Ovary (tissue), 7 donors: ENCODE measurements at regions not wholly inside any gene's neighbourhood (a gene's known extent, or its start where the extent isn't known, plus 50 kb on each side); places are given as distances from the start of the nearest gene placed in this dataset.
A peak's percentile ranks its signal among the peaks of the same experiment; 100 is the strongest.
"Not testable (repeated sequence)": the region's sequence is repeated elsewhere in the genome, so short reads cannot be mapped to it uniquely, and the experiment has no call there.

Source experiments
- DNase-seq, 5 donors: peaks; one replicate each; pipeline ENCODE4 v3.0.0-alpha.2; 2019 to 2020
- H3K27ac ChIP-seq, 2 donors: fragments of 200-600 bp; one replicate each; pipeline versions ENCODE4 v1.5.1 to v1.8.0; 2019 to 2022
- H3K27me3 ChIP-seq: fragments of 200-600 bp; one replicate; pipeline ENCODE4 v1.8.0; 2022
- H3K36me3 ChIP-seq: fragments of 200-600 bp; sonication (generic); one replicate; pipeline ENCODE4 v1.5.1; 2019
- H3K4me1 ChIP-seq: one replicate; pipeline ENCODE4 v1.8.1; 2013; ENCODE audit warnings: mild to moderate bottlenecking, moderate library complexity; ENCODE audit not compliant: insufficient read depth
- H3K4me3 ChIP-seq: fragments of 200-600 bp; sonication (generic); one replicate; pipeline ENCODE4 v1.5.1; 2017
- H3K9me3 ChIP-seq, 2 donors: fragments of 200-600 bp in 1 of 2; sonication (generic) in 1 of 2; one replicate each; pipeline versions ENCODE4 v1.5.1 to v1.8.1; 2013 to 2019; ENCODE audit warnings: mild to moderate bottlenecking in 1 of 2, moderate library complexity in 1 of 2
- EP300 ChIP-seq: sonication (generic); formaldehyde crosslinking; IDR thresholded peaks from one replicate; pipeline ENCODE4 v1.6.1; 2017; ENCODE audit warnings: antibody characterized with exemption
- POLR2A ChIP-seq: fragments of 450-650 bp; IDR thresholded peaks from one replicate; pipeline ENCODE4 v1.6.1; 2017; ENCODE audit warnings: antibody characterized with exemption, mild to moderate bottlenecking, moderate library complexity
- WGBS, 3 donors: extraction: QIAGEN DNeasy Blood & Tissue Kit in 1 of 3; methylation state at CpG; one replicate each; pipeline versions ENCODE4 v1.1.5 to v1.1.7; 2013 to 2017; 5-methylcytosine and 5-hydroxymethylcytosine counted together
- intact Hi-C, 4 donors: fragments of 100-400 bp; cut with DNase I; formaldehyde crosslinking; loops; one replicate each; pipeline versions ENCODE4 v1.11.0 to v1.15.1; 2022 to 2023
- TF ChIP-seq, protein P1 (sequence below), 3 donors: fragments of 450-650 bp in 2 of 3; fragments of 200-600 bp in 1 of 3; IDR thresholded peaks; one replicate each; pipeline versions ENCODE4 v1.5.1 to v1.8.0; 2016 to 2022; ENCODE audit warnings: antibody characterized with exemption in 3 of 3, mild to moderate bottlenecking in 1 of 3
- donor health status: DM: no; HTN: no; CAD: no; lungs with moderate emphysema.
- donor health status: DM: no; HTN: no; CAD: no.
- donor health status: Bipolar disorder and iron deficiency.
- donor health status: DM: no; HTN: no; CAD: no.
- donor health status: DM: yes; HTN: yes; CAD: no.

DNA sequence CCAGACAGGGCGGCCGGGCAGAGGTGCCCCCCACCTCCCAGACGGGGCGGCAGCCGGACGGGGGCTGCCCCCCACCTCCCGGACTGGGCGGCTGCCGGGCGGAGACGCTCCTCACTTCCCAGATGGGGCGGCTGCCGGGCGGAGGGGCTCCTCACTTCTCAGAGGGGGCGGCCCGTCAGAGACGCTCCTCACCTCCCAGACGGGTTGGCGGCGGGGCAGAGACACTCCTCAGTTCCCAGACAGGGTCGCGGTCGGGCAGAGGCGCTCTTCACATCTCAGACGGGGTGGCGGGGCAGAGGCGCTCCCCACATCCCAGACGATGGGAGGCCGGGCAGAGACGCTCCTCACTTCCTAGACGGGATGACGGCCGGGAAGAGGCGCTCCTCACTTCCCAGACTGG, 68.5 kb upstream of the GPC4 start:
- intact Hi-C loops: not testable (repeated sequence)
- WGBS, 3 donors: 94 to 95% (median 95%) methylated on average over 33 to 34 of the region's 34 CpGs

DNA sequence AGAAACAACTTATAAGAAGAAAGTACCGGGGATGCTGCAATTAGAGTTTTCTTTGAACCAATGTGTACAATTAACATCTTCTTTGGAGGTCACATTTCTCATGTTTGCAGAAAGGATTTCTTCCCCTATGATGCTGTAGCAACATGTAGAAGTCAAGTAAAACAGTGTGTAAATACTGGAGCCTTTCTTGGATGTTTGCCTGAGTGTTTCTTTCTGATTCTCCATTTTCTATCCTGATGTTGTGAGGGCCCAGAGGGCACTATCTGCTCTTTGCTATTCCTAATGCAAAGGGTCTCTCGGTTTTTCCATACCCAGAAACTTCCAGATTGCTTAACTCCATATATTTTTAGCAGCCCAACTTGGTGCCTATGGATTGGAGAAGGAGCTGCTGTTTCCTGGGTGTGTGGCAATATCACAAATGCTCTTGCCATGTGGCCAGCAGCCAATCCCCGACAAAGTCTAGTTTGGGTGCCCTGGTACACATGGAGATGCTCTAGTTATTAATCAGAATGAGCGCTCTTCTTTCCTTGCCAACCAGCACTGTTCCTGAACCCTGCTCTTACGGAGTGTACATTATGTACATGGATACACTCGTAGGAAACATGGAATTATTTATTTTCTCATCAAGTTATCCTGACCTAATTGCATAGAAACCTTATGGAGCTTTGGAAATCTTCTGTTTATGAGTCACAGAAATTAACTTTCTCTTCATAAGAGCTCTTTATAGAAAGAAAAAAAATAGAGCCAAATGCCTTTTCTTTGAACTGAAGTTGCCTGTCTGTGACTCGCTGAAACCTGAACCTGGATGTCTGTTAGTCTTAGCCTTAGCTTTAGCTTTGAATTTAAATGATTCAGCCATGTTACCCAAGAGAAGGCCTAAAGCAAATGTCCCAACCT, 67.0 kb upstream of the GPC4 start:
- no peaks in the 10 kb centered on the region for H3K36me3 ChIP-seq
- intact Hi-C loops: no loop called here
- peak in 1 of 5 donors; percentile 23 for DNase-seq
- H3K4me3 ChIP-seq: no peak overlapping the region
- TF ChIP-seq EP300: no peak
- TF ChIP-seq, protein P1, sequence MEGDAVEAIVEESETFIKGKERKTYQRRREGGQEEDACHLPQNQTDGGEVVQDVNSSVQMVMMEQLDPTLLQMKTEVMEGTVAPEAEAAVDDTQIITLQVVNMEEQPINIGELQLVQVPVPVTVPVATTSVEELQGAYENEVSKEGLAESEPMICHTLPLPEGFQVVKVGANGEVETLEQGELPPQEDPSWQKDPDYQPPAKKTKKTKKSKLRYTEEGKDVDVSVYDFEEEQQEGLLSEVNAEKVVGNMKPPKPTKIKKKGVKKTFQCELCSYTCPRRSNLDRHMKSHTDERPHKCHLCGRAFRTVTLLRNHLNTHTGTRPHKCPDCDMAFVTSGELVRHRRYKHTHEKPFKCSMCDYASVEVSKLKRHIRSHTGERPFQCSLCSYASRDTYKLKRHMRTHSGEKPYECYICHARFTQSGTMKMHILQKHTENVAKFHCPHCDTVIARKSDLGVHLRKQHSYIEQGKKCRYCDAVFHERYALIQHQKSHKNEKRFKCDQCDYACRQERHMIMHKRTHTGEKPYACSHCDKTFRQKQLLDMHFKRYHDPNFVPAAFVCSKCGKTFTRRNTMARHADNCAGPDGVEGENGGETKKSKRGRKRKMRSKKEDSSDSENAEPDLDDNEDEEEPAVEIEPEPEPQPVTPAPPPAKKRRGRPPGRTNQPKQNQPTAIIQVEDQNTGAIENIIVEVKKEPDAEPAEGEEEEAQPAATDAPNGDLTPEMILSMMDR (IDR thresholded peaks at IDR 0.05): no peak
- TF ChIP-seq POLR2A: no peak
- no peak overlapping the region for H3K27ac ChIP-seq
- H3K4me1 ChIP-seq: no peaks in the 10 kb centered on the region
- H3K27me3 ChIP-seq: no peaks in the 10 kb centered on the region
- H3K9me3 ChIP-seq: no peaks in the 10 kb centered on the region
- WGBS, 3 donors: 63 to 64% (median 63%) methylated on average over 7 of the region's 7 CpGs

More for the DNA sequence above, 68.5 kb upstream of the GPC4 start:
- not testable (repeated sequence) for H3K4me1 ChIP-seq, H3K27ac ChIP-seq, H3K9me3 ChIP-seq, DNase-seq, H3K4me3 ChIP-seq, H3K36me3 ChIP-seq, H3K27me3 ChIP-seq

DNA sequence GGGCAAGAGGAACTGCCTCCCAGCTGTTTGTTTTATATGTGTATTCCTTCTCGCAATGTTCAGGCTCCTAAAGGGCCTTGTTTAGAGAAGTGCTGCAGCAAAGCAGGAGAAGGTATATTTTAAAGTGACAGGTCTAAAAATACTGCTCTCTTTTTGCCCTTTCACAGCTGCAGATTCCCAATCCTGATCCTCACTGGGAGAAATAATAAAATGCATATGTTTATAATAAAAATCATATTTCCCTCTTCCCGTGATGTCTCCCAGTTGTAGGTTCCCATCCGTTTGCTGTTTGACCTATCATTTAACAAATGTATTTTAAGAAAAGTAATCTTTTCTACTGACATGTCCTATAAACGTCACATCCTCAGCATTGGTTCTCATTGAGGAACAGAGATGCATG, 62.7 kb upstream of the GPC4 start:
- Histone ChIP-seq H3K27me3 (no peaks in the 10 kb centered on the region), H3K36me3 (no peaks in the 10 kb centered on the region), H3K27ac (no peak overlapping the region), H3K9me3 (no peaks in the 10 kb centered on the region), H3K4me1 (no peaks in the 10 kb centered on the region), H3K4me3 (no peak overlapping the region)
- 68 to 74% (median 71%) methylated on average over 4 of the region's 4 CpGs for WGBS, 3 donors
- TF ChIP-seq, protein P1 (IDR thresholded peaks at IDR 0.05): no peak
- TF ChIP-seq POLR2A (no peak), EP300 (no peak)
- DNase-seq: no peak
- intact Hi-C loops: no loop called here

DNA sequence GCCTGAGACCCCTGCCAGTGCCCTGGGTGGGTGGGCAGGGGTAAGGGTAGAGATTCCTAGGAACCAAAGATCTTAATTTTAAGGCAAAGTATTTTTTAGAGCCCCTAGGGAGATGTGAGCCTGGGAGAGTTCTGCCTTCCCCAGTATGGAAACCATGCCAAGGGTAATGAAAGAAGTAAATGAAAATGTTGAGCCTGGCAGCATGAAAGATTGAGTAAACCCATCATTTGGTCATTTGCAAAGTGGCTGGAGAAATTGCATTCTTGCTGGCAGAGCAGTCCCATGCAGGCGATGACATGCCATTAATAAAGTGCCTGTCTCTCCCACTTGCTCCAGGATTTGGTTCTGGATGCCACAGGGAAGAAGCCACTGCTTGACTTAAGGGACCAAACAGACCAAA, 60.7 kb upstream of the GPC4 start:
- 72 to 88% (median 83%) methylated on average over 1 of the region's 1 CpG for WGBS, 3 donors
- H3K4me1 ChIP-seq: no peaks in the 10 kb centered on the region
- H3K27ac ChIP-seq: no peak overlapping the region
- no peaks in the 10 kb centered on the region for H3K9me3 ChIP-seq
- no peak for TF ChIP-seq POLR2A
- TF ChIP-seq, protein P1 (IDR thresholded peaks at IDR 0.05): no peak
- TF ChIP-seq EP300: no peak
- no peak overlapping the region for H3K4me3 ChIP-seq
- H3K36me3 ChIP-seq: no peaks in the 10 kb centered on the region
- no peak for DNase-seq
- H3K27me3 ChIP-seq: no peaks in the 10 kb centered on the region
- intact Hi-C loops: no loop called here

DNA sequence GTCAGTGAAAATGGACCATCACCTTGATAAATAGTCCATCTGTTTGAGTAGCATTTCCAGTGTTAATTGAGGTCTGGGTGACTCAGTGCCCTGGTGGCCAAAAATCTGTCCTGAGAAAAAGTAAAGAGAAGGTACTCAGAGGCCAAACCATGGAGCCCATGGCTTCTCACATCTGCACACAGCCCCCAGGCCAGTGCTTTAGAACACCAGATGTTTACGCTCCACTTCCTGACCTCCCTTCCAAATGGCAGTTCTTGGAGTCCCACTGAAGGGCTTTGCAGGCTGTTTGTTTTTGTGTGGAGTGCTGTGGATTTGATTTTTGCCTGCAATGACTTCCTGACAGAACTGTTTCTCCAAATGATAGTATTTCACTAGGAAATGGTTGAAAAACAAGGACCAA, 60.2 kb upstream of the GPC4 start:
- H3K9me3 ChIP-seq: no peaks in the 10 kb centered on the region
- H3K27ac ChIP-seq: no peak overlapping the region
- H3K36me3 ChIP-seq: no peaks in the 10 kb centered on the region
- H3K27me3 ChIP-seq: no peaks in the 10 kb centered on the region
- 75 to 94% (median 89%) methylated on average over 1 of the region's 1 CpG for WGBS, 3 donors
- H3K4me3 ChIP-seq: no peak overlapping the region
- DNase-seq: no peak
- H3K4me1 ChIP-seq: no peaks in the 10 kb centered on the region
- no peak for TF ChIP-seq POLR2A
- TF ChIP-seq, protein P1 (IDR thresholded peaks at IDR 0.05): no peak
- TF ChIP-seq EP300: no peak
- intact Hi-C loops: no loop called here
